Gastroesophageal sphincter (tissue), 4 donors: ENCODE measurements at regions not wholly inside any gene's neighbourhood (a gene's known extent, or its start where the extent isn't known, plus 50 kb on each side); places are given as distances from the start of the nearest gene placed in this dataset.

ENCODE experiments used
- ATAC-seq: fragments of 150-250 bp; one replicate; pipeline ENCODE4 v1.9.1; 2016; ENCODE audit warnings: mild to moderate bottlenecking, moderate library complexity
- H3K27ac ChIP-seq, 4 donors: fragments of 200-600 bp; sonication (generic) in 3 of 4; 1 replicate in 3 of 4; 2 replicates in 1 of 4; pipeline ENCODE4 v1.5.1; 2016 to 2019
- H3K27me3 ChIP-seq: fragments of 200-600 bp; sonication (generic); one replicate; pipeline ENCODE4 v1.5.1; 2019
- H3K36me3 ChIP-seq, 2 donors: fragments of 200-600 bp; sonication (generic); one replicate each; pipeline ENCODE4 v1.5.1; 2019; ENCODE audit warnings: control low read depth in 1 of 2
- H3K4me1 ChIP-seq, 3 donors: fragments of 200-600 bp; sonication (generic); 1 replicate in 2 of 3; 2 replicates in 1 of 3; pipeline ENCODE4 v1.5.1; 2016 to 2019; ENCODE audit warnings: control low read depth in 2 of 3
- H3K4me3 ChIP-seq, 2 donors: fragments of 200-600 bp; sonication (generic); one replicate each; pipeline ENCODE4 v1.5.1; 2019; ENCODE audit warnings: mild to moderate bottlenecking in 1 of 2, moderate library complexity in 1 of 2
- H3K9me3 ChIP-seq, 3 donors: fragments of 200-600 bp; sonication (generic); one replicate each; pipeline ENCODE4 v1.5.1; 2017 to 2019; ENCODE audit warnings: control low read depth in 2 of 3
- CTCF ChIP-seq, 4 experiments: fragments of 200-600 bp in 2 of 4; fragments of 450-650 bp in 2 of 4; sonication (generic) in 1 of 4; IDR thresholded peaks; one replicate each; pipeline ENCODE4 v1.5.1; 2017 to 2019; ENCODE audit warnings: antibody characterized with exemption in 4 of 4, mild to moderate bottlenecking in 2 of 4, moderate library complexity in 2 of 4
- EP300 ChIP-seq: sonication (generic); formaldehyde crosslinking; IDR thresholded peaks from one replicate; pipeline ENCODE4 v1.6.1; 2017; ENCODE audit warnings: antibody characterized with exemption, mild to moderate bottlenecking
- POLR2A ChIP-seq, 2 donors: fragments of 450-650 bp; IDR thresholded peaks; one replicate each; pipeline ENCODE4 v1.6.1; 2017; ENCODE audit warnings: antibody characterized with exemption in 2 of 2, mild to moderate bottlenecking in 2 of 2, moderate library complexity in 1 of 2
- POLR2AphosphoS5 ChIP-seq: sonication (generic); formaldehyde crosslinking; IDR thresholded peaks from one replicate; pipeline ENCODE4 v1.6.1; 2017; ENCODE audit warnings: antibody characterized with exemption
- WGBS, 2 donors: methylation state at CpG; one replicate each; pipeline ENCODE4 v1.1.5; 2018; ENCODE audit warnings: low coverage in 1 of 2; 5-methylcytosine and 5-hydroxymethylcytosine counted together
- small RNA-seq, 4 donors: library from RNA; depleted of rRNA; stranded (forward); fragments of <200 nt; gene quantifications; one replicate each; pipeline ENCODE3, GENCODE V24; 2016

DNA sequence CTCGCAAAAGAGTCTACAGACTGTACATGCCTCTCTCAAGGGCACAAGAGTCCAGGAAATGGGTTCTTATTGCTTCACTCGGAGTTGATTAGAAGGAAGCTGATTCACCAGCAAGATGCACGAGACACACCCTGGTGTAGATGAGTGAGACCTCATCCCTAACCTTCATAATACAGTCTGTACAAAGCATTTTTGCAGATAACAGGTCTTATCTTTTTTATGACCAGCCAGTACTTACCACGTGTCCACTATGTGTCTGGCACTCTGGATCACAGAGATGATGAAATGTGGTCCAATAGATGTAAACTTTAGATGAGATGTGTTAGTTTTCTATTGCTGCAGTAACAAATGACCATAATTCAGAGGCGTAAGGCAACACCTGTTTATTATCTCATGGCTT, 53.4 kb upstream of the PWP1 start:
- Histone ChIP-seq H3K27ac (no peak overlapping the region), H3K9me3 (peaks cover 0 to 15% (median 0%) of the 10 kb centered on the region in 3 donors), H3K4me3 (no peak overlapping the region), H3K4me1 (no peaks in the 10 kb centered on the region), H3K27me3 (peaks cover 14% of the 10 kb centered on the region), H3K36me3 (no peaks in the 10 kb centered on the region)
- TF ChIP-seq CTCF (IDR thresholded peaks at IDR 0.05) (no peak), POLR2AphosphoS5 (no peak), POLR2A (IDR thresholded peaks at IDR 0.05) (no peak), EP300 (no peak)
- ATAC-seq = no peak
- WGBS, 2 donors = 77 to 88% methylated on average over 2 to 4 of the region's 5 CpGs

DNA sequence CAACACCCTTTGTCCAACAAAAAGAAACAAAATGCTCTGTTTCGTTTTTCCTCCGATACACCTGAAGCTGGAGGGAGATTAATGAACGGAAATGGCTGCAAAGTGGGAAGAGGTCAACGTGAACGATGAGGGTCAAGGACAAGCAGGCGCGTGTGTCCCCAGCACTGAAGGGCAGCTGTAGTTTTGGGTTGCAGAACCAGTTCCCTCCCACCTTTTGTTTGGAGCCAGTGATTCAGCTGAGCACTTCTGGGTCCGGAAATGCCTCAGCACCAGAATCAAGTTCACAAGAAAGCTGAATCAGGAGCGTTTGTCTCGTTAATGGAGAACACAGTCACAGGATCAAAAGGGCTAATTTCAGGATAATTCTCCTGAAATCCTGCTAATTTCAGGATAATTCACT, 51.1 kb upstream of the PWP1 start:
- no peak for ATAC-seq
- H3K36me3 ChIP-seq = no peaks in the 10 kb centered on the region
- peaks cover 0 to 15% (median 0%) of the 10 kb centered on the region in 3 donors for H3K9me3 ChIP-seq
- H3K27ac ChIP-seq = no peak overlapping the region
- no peak overlapping the region for H3K4me3 ChIP-seq
- no peak for TF ChIP-seq POLR2AphosphoS5
- TF ChIP-seq EP300 = no peak
- no peak for TF ChIP-seq CTCF (IDR thresholded peaks at IDR 0.05)
- no peak for TF ChIP-seq POLR2A (IDR thresholded peaks at IDR 0.05)
- H3K27me3 ChIP-seq = peaks cover 30% of the 10 kb centered on the region
- H3K4me1 ChIP-seq = no peaks in the 10 kb centered on the region
- 20 to 71% methylated on average over 1 to 10 of the region's 10 CpGs for WGBS, 2 donors

DNA sequence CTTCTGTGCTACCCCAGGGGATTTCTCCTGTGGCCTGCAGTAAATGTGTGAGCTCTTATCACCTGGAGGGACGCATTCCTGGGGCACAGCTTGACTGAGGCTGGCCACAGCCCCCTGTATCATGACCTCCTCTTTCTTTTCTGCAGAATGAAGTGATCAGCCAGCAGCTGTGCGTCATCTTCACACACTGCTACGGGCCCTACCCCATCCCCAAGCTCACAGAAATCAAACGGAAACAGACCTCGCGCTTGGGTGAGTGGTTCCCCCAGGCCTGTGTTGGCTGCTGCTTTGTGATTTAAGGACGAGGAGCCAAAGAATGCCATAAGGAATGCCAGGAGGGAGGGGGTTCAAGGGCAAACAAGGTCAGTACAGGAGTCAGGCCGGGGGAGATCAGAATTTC, 50.5 kb upstream of the PWP1 start:
- Histone ChIP-seq H3K4me1 (no peaks in the 10 kb centered on the region), H3K9me3 (peaks cover 0 to 15% (median 0%) of the 10 kb centered on the region in 3 donors), H3K27me3 (peaks cover 36% of the 10 kb centered on the region), H3K27ac (no peak overlapping the region), H3K36me3 (no peaks in the 10 kb centered on the region), H3K4me3 (no peak overlapping the region)
- 31 to 40% methylated on average over 1 to 3 of the region's 8 CpGs for WGBS, 2 donors
- no peak for ATAC-seq
- TF ChIP-seq CTCF (IDR thresholded peaks at IDR 0.05) = no peak
- TF ChIP-seq POLR2AphosphoS5 = no peak
- no peak for TF ChIP-seq EP300
- TF ChIP-seq POLR2A (IDR thresholded peaks at IDR 0.05) = no peak

Small RNA genes in the stretch of these regions (small RNA-seq; reads per million reads assigned to genes)
- gene RF00284 = 0 reads per million in 4 donors
- 0 reads per million in 4 donors for gene RNA5SP371
